GM12878 (cell line): ENCODE measurements at regions not wholly inside any gene's neighbourhood (a gene's known extent, or its start where the extent isn't known, plus 50 kb on each side); places are given as distances from the start of the nearest gene placed in this dataset.

Source experiments
- ATAC-seq: fragments of 200-7000 bp; cut with Tn5 transposase; 3 replicates; pipeline ENCODE4 v1.9.1; 2020; ENCODE audit warnings: mild to moderate bottlenecking, moderate library complexity
- BruUV-seq: library from RNA; stranded (reverse); fragments of 400-500 nt; replicated peaks from 2 replicates; lab custom pipeline; 2021; lab: Mats Ljungman, UMichigan
- CTCF ChIA-PET: fragments of 300-600 bp; sonication (Branson Sonifier 250); formaldehyde crosslinking; extraction: SDS; loops from one replicate; lab custom pipeline; 2021; ENCODE audit warnings: inconsistent platforms; lab: Yijun Ruan, JAX
- POLR2A ChIA-PET: fragments of 350-600 bp; formaldehyde crosslinking; extraction: SDS; loops from one replicate; lab custom pipeline; 2021; ENCODE audit warnings: inconsistent platforms; lab: Charles Lee
- RAD21 ChIA-PET: fragments of 300-600 bp; sonication (Branson Sonifier 250); formaldehyde crosslinking; loops from one replicate; lab custom pipeline; 2023; ENCODE audit warnings: antibody characterized with exemption; ENCODE audit not compliant: unreplicated experiment; lab: Charles Lee
- SMC1A ChIA-PET: fragments of 300-600 bp; sonication (Branson Sonifier 250); formaldehyde crosslinking; loops from one replicate; lab custom pipeline; 2023; ENCODE audit not compliant: unreplicated experiment, uncharacterized antibody; lab: Charles Lee
- DNase-seq: peaks from one replicate; pipeline ENCODE4 v3.0.0-alpha.2; 2011; ENCODE audit warnings: low read depth, low spot score
- FAIRE-seq: peaks from 3 replicates; lab custom pipeline; 2011; peaks lifted over from hg19 to GRCh38; lab: Jason Lieb, UNC
- H2AFZ ChIP-seq: 2 replicates; pipeline ENCODE4 v1.6.0; 2011; ENCODE audit warnings: low read depth, low read length, control low read depth; ENCODE audit not compliant: control insufficient read depth
- H3K27ac ChIP-seq: 2 replicates; pipeline ENCODE4 v1.5.1; 2011; ENCODE audit warnings: control low read depth; ENCODE audit not compliant: control insufficient read depth, insufficient read depth
- H3K27me3 ChIP-seq, 2 experiments: replicated peaks in 1 of 2; 2 replicates each; pipeline versions ENCODE4 v1.6.0 to v1.6.1; 2011; ENCODE audit warnings: low read length in 1 of 2; ENCODE audit not compliant: control insufficient read depth in 2 of 2, insufficient read depth in 2 of 2
- H3K36me3 ChIP-seq, 2 experiments: 2 replicates each; pipeline ENCODE4 v1.5.1; 2011; ENCODE audit warnings: low read length in 1 of 2; ENCODE audit not compliant: control insufficient read depth in 2 of 2, insufficient read depth in 2 of 2
- H3K4me1 ChIP-seq: 2 replicates; pipeline ENCODE4 v1.6.1; 2011; ENCODE audit warnings: mild to moderate bottlenecking, low read length, moderate library complexity, mixed read lengths; ENCODE audit not compliant: control insufficient read depth, insufficient read depth
- H3K4me2 ChIP-seq: 2 replicates; pipeline ENCODE4 v1.6.0; 2011; ENCODE audit warnings: control low read depth; ENCODE audit not compliant: control insufficient read depth, insufficient read depth
- H3K4me3 ChIP-seq: fragments of 200-600 bp; sonication (generic); 2 replicates; pipeline ENCODE4 v1.5.1; 2016
- H3K79me2 ChIP-seq: 2 replicates; pipeline ENCODE4 v1.6.0; 2011; ENCODE audit warnings: low read length; ENCODE audit not compliant: control insufficient read depth, insufficient read depth
- H3K9ac ChIP-seq: 2 replicates; pipeline ENCODE4 v1.8.0; 2011; ENCODE audit warnings: low read length, control low read depth, mixed read lengths; ENCODE audit not compliant: control insufficient read depth, insufficient read depth
- H3K9me3 ChIP-seq: replicated peaks from 3 replicates; pipeline ENCODE4 v1.5.1; 2011; ENCODE audit warnings: mild to moderate bottlenecking, low read length; ENCODE audit not compliant: control insufficient read depth, insufficient read depth
- H4K20me1 ChIP-seq: 2 replicates; pipeline ENCODE4 v1.6.0; 2011; ENCODE audit not compliant: control insufficient read depth, insufficient read depth
- DPF2 ChIP-seq: fragments of 450-650 bp; IDR thresholded peaks from 2 replicates; pipeline ENCODE4 v1.6.1; 2017; ENCODE audit warnings: mild to moderate bottlenecking
- IKZF2 ChIP-seq, 2 experiments: fragments of 450-650 bp; IDR thresholded peaks; 2 replicates each; pipeline ENCODE4 v1.6.1; 2017; ENCODE audit warnings: mild to moderate bottlenecking in 2 of 2, moderate library complexity in 2 of 2
- MAX ChIP-seq: IDR thresholded peaks from 2 replicates; pipeline ENCODE4 v1.6.1; 2012; ENCODE audit warnings: low read depth, low read length, improper control_type of control experiment
- NRF1 ChIP-seq: conservative IDR thresholded peaks from 2 replicates; pipeline ENCODE4 v1.6.1; 2011; ENCODE audit warnings: mild to moderate bottlenecking, low read depth, low read length, improper control_type of control experiment
- RUNX3 ChIP-seq: IDR thresholded peaks from 2 replicates; pipeline ENCODE4 v1.6.1; 2012; ENCODE audit warnings: low read length, inconsistent platforms
- WGBS: methylation state at CpG from one replicate; pipeline ENCODE4 v1.1.6; 2016; ENCODE audit warnings: low lambda C conversion rate; ENCODE audit not compliant: insufficient replicate concordance, insufficient coverage; ENCODE audit errors: missing lambda C conversion rate; 5-methylcytosine and 5-hydroxymethylcytosine counted together
- in situ Hi-C: fragments of 300-500 bp; cut with MboI; formaldehyde crosslinking; loops from 9 replicates; pipeline ENCODE4 v1.14.3; 2018; ENCODE audit warnings: mixed read lengths
- intact Hi-C: fragments of 100-400 bp; cut with micrococcal nuclease; formaldehyde crosslinking; loops from one replicate; pipeline ENCODE4 v1.14.2; 2022; ENCODE audit not compliant: unreplicated experiment

- intact Hi-C loops (no loop called here), in situ Hi-C loops (no loop called here)
- no peak for ATAC-seq
- Histone ChIP-seq H3K9ac (no peak overlapping the region), H3K4me3 (no peak overlapping the region), H4K20me1 (no peaks in the 10 kb centered on the region), H3K36me3 (no peaks in the 10 kb centered on the region), H3K4me2 (no peak overlapping the region), H3K27ac (no peak overlapping the region), H3K79me2 (no peaks in the 10 kb centered on the region), H3K9me3 (no peaks in the 10 kb centered on the region), H3K27me3 (no peaks in the 10 kb centered on the region; a peak in 1 of 4 replicates), H2AFZ (no peak overlapping the region), H3K4me1 (no peaks in the 10 kb centered on the region)
- DNase-seq: no peak
- ChIA-PET POLR2A (no interaction called here), RAD21 (no interaction called here), CTCF (no interaction called here), SMC1A (no interaction called here)
- 11% methylated on average over 4 of the region's 4 CpGs for WGBS
- no peak for TF ChIP-seq MAX
- no peak for FAIRE-seq
- no TSS peak for BruUV-seq
These were observed 101.9 kb upstream of the ARHGAP28 start for GRCh38 chr18:6627645-6628044.

GRCh38 chr18:6628187-6628586 lies 101.3 kb upstream of the ARHGAP28 start:
- CTCF ChIA-PET: no interaction called here
- no peaks in the 10 kb centered on the region for H3K4me1 ChIP-seq
- H3K79me2 ChIP-seq: no peaks in the 10 kb centered on the region
- SMC1A ChIA-PET: no interaction called here
- no peak overlapping the region for H2AFZ ChIP-seq
- no peaks in the 10 kb centered on the region for H3K9me3 ChIP-seq
- DNase-seq: no peak
- no peaks in the 10 kb centered on the region; a peak in 1 of 4 replicates for H3K27me3 ChIP-seq
- intact Hi-C loops: no loop called here
- H4K20me1 ChIP-seq: no peaks in the 10 kb centered on the region
- no peak for FAIRE-seq
- no peak for TF ChIP-seq NRF1
- no peak for TF ChIP-seq DPF2
- TF ChIP-seq RUNX3: no peak
- TF ChIP-seq IKZF2 (IDR thresholded peaks at IDR 0.05): no peak
- H3K36me3 ChIP-seq: no peaks in the 10 kb centered on the region
- in situ Hi-C loops: no loop called here
- no peak for ATAC-seq
- no peak overlapping the region for H3K4me2 ChIP-seq
- no peak overlapping the region for H3K4me3 ChIP-seq
- BruUV-seq: no TSS peak
- no peak overlapping the region for H3K9ac ChIP-seq
- POLR2A ChIA-PET: no interaction called here
- H3K27ac ChIP-seq: no peak overlapping the region
- RAD21 ChIA-PET: no interaction called here
- 0% methylated on average over 2 of the region's 2 CpGs for WGBS
